H1 (cell line): ENCODE measurements at regions not wholly inside any gene's neighbourhood (a gene's known extent, or its start where the extent isn't known, plus 50 kb on each side); places are given as distances from the start of the nearest gene placed in this dataset.

Experiments
- CTCF ChIA-PET: fragments of 300-600 bp; sonication (Branson Sonifier 250); formaldehyde crosslinking; loops from one replicate; lab custom pipeline; 2021; ENCODE audit not compliant: partially characterized antibody; lab: Charles Lee
- POLR2A ChIA-PET: fragments of 300-600 bp; sonication (Branson Sonifier 250); formaldehyde crosslinking; loops from one replicate; lab custom pipeline; 2021; ENCODE audit warnings: inconsistent platforms; ENCODE audit not compliant: partially characterized antibody; lab: Charles Lee
- DNase-seq, 2 experiments: peaks; one replicate each; pipeline versions ENCODE4 v3.0.0 to v3.0.0-alpha.2; 2010 to 2022; ENCODE audit warnings: low spot score in 2 of 2, low read depth in 1 of 2, mixed read lengths in 1 of 2
- FAIRE-seq: peaks from 2 replicates; lab custom pipeline; 2011; peaks lifted over from hg19 to GRCh38; lab: Jason Lieb, UNC
- H2AFZ ChIP-seq: 2 replicates; pipeline ENCODE4 v1.8.1; 2012; ENCODE audit warnings: low read length, inconsistent platforms
- H2AK5ac ChIP-seq: 2 replicates; pipeline ENCODE4 v1.6.1; 2013; ENCODE audit warnings: low read depth, low read length
- H2BK120ac ChIP-seq: replicated peaks from 2 replicates; pipeline ENCODE3; 2013; ENCODE audit warnings: low read depth, low read length, inconsistent platforms
- H2BK12ac ChIP-seq: 2 replicates; pipeline ENCODE4 v1.6.1; 2013; ENCODE audit warnings: low read depth, low read length
- H2BK15ac ChIP-seq: 2 replicates; pipeline ENCODE4 v1.6.1; 2013; ENCODE audit warnings: low read length
- H2BK20ac ChIP-seq: 2 replicates; pipeline ENCODE4 v1.6.1; 2013; ENCODE audit warnings: low read length
- H2BK5ac ChIP-seq: 2 replicates; pipeline ENCODE4 v1.6.1; 2013; ENCODE audit warnings: low read depth, low read length
- H3K14ac ChIP-seq: 2 replicates; pipeline ENCODE4 v1.6.1; 2013; ENCODE audit warnings: inconsistent platforms; ENCODE audit not compliant: insufficient read length
- H3K18ac ChIP-seq: 2 replicates; pipeline ENCODE4 v1.6.1; 2013; ENCODE audit warnings: low read length; ENCODE audit errors: extremely low read depth
- H3K23ac ChIP-seq: 2 replicates; pipeline ENCODE4 v1.6.1; 2013; ENCODE audit warnings: inconsistent platforms; ENCODE audit not compliant: insufficient read length
- H3K23me2 ChIP-seq: 2 replicates; pipeline ENCODE4 v1.6.1; 2013; ENCODE audit warnings: low read depth, low read length
- H3K27ac ChIP-seq: 2 replicates; pipeline ENCODE4 v1.6.1; 2011; ENCODE audit warnings: low read depth, low read length, inconsistent platforms
- H3K27me3 ChIP-seq, 4 experiments: replicated peaks in 1 of 4; 1 replicate in 1 of 4; 2 replicates in 3 of 4; pipeline versions ENCODE4 v1.6.1 to v1.8.1; 2011 to 2013; ENCODE audit warnings: low read length in 3 of 4, mild to moderate bottlenecking in 3 of 4, inconsistent platforms in 2 of 4, mixed read lengths in 2 of 4, moderate library complexity in 1 of 4; ENCODE audit not compliant: control insufficient read depth in 3 of 4, insufficient read depth in 3 of 4; ENCODE audit errors: extremely low read depth in 1 of 4
- H3K36me3 ChIP-seq, 4 experiments: 2 replicates each; pipeline versions ENCODE4 v1.6.1 to v1.8.1; 2011 to 2013; ENCODE audit warnings: mild to moderate bottlenecking in 4 of 4, low read length in 3 of 4, moderate library complexity in 2 of 4, control low read depth in 1 of 4, inconsistent platforms in 1 of 4; ENCODE audit not compliant: insufficient read depth in 4 of 4, control insufficient read depth in 2 of 4
- H3K4ac ChIP-seq: replicated peaks from 2 replicates; pipeline ENCODE3; 2013; ENCODE audit warnings: low read length, low read depth, mixed read lengths, inconsistent platforms; ENCODE audit not compliant: insufficient read length
- H3K4me1 ChIP-seq, 4 experiments: replicated peaks in 1 of 4; 1 replicate in 1 of 4; 2 replicates in 3 of 4; pipeline versions ENCODE4 v1.6.1 to v1.8.1; 2011 to 2013; ENCODE audit warnings: low read length in 3 of 4, inconsistent platforms in 2 of 4, mixed read lengths in 1 of 4; ENCODE audit not compliant: insufficient read depth in 4 of 4, control insufficient read depth in 3 of 4
- H3K4me2 ChIP-seq, 2 experiments: 2 replicates each; pipeline versions ENCODE4 v1.6.1 to v1.8.1; 2011 to 2013; ENCODE audit warnings: low read depth in 2 of 2, low read length in 2 of 2, control low read depth in 1 of 2, inconsistent platforms in 1 of 2, mild to moderate bottlenecking in 1 of 2; ENCODE audit not compliant: insufficient read depth in 1 of 2
- H3K4me3 ChIP-seq, 4 experiments: fragments of 200-600, 300-600 bp in 1 of 4; sonication (generic), shearing (Covaris generic), sonication (Bioruptor Twin) in 1 of 4; 2 replicates each; pipeline versions ENCODE4 v1.5.1 to v1.8.1; 2011 to 2016; ENCODE audit warnings: low read length in 4 of 4, low read depth in 3 of 4, control low read depth in 2 of 4, inconsistent platforms in 2 of 4, mild to moderate bottlenecking in 2 of 4, mixed read lengths in 1 of 4, moderate library complexity in 1 of 4; ENCODE audit not compliant: insufficient read depth in 2 of 4; ENCODE audit errors: extremely low read depth in 1 of 4
- H3K56ac ChIP-seq: replicated peaks from 2 replicates; pipeline ENCODE3; 2013; ENCODE audit warnings: low read depth, mild to moderate bottlenecking, mixed read lengths, low read length, inconsistent platforms; ENCODE audit not compliant: insufficient read length
- H3K79me1 ChIP-seq: 2 replicates; pipeline ENCODE4 v1.6.1; 2013; ENCODE audit warnings: low read depth, low read length, control low read depth
- H3K79me2 ChIP-seq, 2 experiments: 2 replicates each; pipeline versions ENCODE4 v1.6.1 to v1.8.1; 2012 to 2013; ENCODE audit warnings: low read length in 2 of 2, mild to moderate bottlenecking in 2 of 2, inconsistent platforms in 1 of 2; ENCODE audit not compliant: insufficient read depth in 2 of 2, control insufficient read depth in 1 of 2
- H3K9ac ChIP-seq, 4 experiments: replicated peaks in 1 of 4; 1 replicate in 1 of 4; 2 replicates in 3 of 4; pipeline versions ENCODE4 v1.6.1 to v1.8.1; 2011 to 2013; ENCODE audit warnings: low read depth in 3 of 4, low read length in 3 of 4, control low read depth in 2 of 4, mild to moderate bottlenecking in 2 of 4, moderate library complexity in 2 of 4, inconsistent platforms in 1 of 4; ENCODE audit errors: extremely low read depth in 1 of 4
- H3K9me3 ChIP-seq, 2 experiments: 2 replicates each; pipeline versions ENCODE4 v1.6.1 to v1.8.1; 2012 to 2013; ENCODE audit warnings: mild to moderate bottlenecking in 2 of 2, moderate library complexity in 2 of 2, control low read depth in 1 of 2, inconsistent platforms in 1 of 2, low read depth in 1 of 2, low read length in 1 of 2, mixed read lengths in 1 of 2; ENCODE audit not compliant: insufficient read depth in 2 of 2
- H4K20me1 ChIP-seq, 2 experiments: replicated peaks in 1 of 2; 2 replicates each; pipeline versions ENCODE3 to v1.8.1; 2011 to 2013; ENCODE audit warnings: inconsistent platforms in 2 of 2, low read length in 2 of 2, mild to moderate bottlenecking in 1 of 2; ENCODE audit not compliant: insufficient read depth in 2 of 2, control insufficient read depth in 1 of 2
- H4K5ac ChIP-seq: 2 replicates; pipeline ENCODE4 v1.6.1; 2013; ENCODE audit warnings: low read length, low read depth, mixed read lengths, inconsistent platforms; ENCODE audit not compliant: insufficient read length
- H4K8ac ChIP-seq: 2 replicates; pipeline ENCODE4 v1.8.0; 2013; ENCODE audit warnings: mild to moderate bottlenecking, moderate library complexity, low read length, inconsistent platforms; ENCODE audit not compliant: insufficient read depth; ENCODE audit errors: extremely low read depth
- H4K91ac ChIP-seq: replicated peaks from 2 replicates; pipeline ENCODE3; 2013; ENCODE audit warnings: low read length, mixed read lengths, inconsistent platforms; ENCODE audit not compliant: insufficient read length
- CEBPB ChIP-seq: IDR thresholded peaks from 2 replicates; pipeline ENCODE4 v1.6.1; 2012; ENCODE audit warnings: low read depth, low read length
- CHD2 ChIP-seq: IDR thresholded peaks from 2 replicates; pipeline ENCODE4 v1.6.1; 2012; ENCODE audit warnings: low read length, improper control_type of control experiment
- HDAC6 ChIP-seq: IDR thresholded peaks from one replicate; pipeline ENCODE4 v1.7.1; 2012; ENCODE audit warnings: low read depth, mild to moderate bottlenecking, inconsistent platforms, low read length, moderate library complexity
- WGBS, 2 experiments: shearing (Covaris generic) in 1 of 2; methylation state at CpG; one replicate each; pipeline versions ENCODE4 v1.1.6 to v1.1.7; 2013 to 2015; ENCODE audit warnings: low lambda C conversion rate in 2 of 2, mixed read lengths in 2 of 2, inconsistent platforms in 1 of 2, low coverage in 1 of 2, missing lambda C conversion rate in 1 of 2; ENCODE audit not compliant: insufficient replicate concordance in 2 of 2, insufficient coverage in 1 of 2, insufficient read length in 1 of 2; ENCODE audit errors: extremely low coverage in 1 of 2, missing lambda C conversion rate in 1 of 2; 5-methylcytosine and 5-hydroxymethylcytosine counted together
- TF ChIP-seq, protein P1 (sequence below): IDR thresholded peaks from 2 replicates; pipeline ENCODE4 v1.6.1; 2012; ENCODE audit warnings: low read length, inconsistent platforms

DNA sequence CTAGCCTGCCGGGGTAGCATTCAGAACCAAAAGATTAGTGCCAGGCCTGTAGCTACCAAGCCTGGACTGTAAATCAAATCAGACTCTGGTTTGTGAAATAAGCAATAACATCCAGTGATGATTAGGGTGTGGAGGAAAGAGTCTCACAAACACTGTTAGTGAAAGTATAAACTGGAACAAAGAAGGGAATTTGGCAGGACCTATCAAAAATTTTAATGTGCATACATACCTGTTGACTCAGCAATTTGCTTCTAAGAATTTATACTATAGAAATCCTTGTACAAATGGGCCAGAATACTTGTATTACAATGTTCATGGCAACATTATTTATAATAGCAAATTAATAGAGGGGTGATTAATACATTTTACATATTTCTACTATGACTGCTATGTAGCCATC, 109.8 kb upstream of the WARS2 start:
- Histone ChIP-seq H3K79me2 (no peaks in the 10 kb centered on the region), H3K4me3 (no peak overlapping the region), H3K4me2 (no peak overlapping the region), H2BK120ac (no peak overlapping the region), H3K23me2 (no peaks in the 10 kb centered on the region), H3K79me1 (no peaks in the 10 kb centered on the region), H2BK12ac (no peak overlapping the region), H3K9me3 (no peaks in the 10 kb centered on the region), H2BK15ac (no peak overlapping the region), H3K27me3 (no peaks in the 10 kb centered on the region), H2AK5ac (no peak overlapping the region), H3K18ac (no peak overlapping the region), H3K36me3 (no peaks in the 10 kb centered on the region), H4K20me1 (no peaks in the 10 kb centered on the region), H3K9ac (no peak overlapping the region), H3K23ac (no peak overlapping the region), H3K56ac (no peak overlapping the region), H3K14ac (no peak overlapping the region), H3K4ac (no peak overlapping the region), H2AFZ (no peak overlapping the region), H3K27ac (no peak overlapping the region), H4K91ac (no peak overlapping the region), H3K4me1 (no peaks in the 10 kb centered on the region), H4K8ac (no peak overlapping the region), H2BK20ac (no peak overlapping the region), H2BK5ac (no peak overlapping the region), H4K5ac (no peak overlapping the region)
- WGBS, 2 experiments = 100% methylated on average over 1 of the region's 1 CpG; no CpG with 5 or more reads in 1 of the 2 experiments
- DNase-seq (no peak), FAIRE-seq (no peak)
- ChIA-PET CTCF (no interaction called here), POLR2A (no interaction called here)
- no peak for TF ChIP-seq HDAC6
- no peak for TF ChIP-seq CHD2
- TF ChIP-seq CEBPB = no peak
- TF ChIP-seq, protein P1, sequence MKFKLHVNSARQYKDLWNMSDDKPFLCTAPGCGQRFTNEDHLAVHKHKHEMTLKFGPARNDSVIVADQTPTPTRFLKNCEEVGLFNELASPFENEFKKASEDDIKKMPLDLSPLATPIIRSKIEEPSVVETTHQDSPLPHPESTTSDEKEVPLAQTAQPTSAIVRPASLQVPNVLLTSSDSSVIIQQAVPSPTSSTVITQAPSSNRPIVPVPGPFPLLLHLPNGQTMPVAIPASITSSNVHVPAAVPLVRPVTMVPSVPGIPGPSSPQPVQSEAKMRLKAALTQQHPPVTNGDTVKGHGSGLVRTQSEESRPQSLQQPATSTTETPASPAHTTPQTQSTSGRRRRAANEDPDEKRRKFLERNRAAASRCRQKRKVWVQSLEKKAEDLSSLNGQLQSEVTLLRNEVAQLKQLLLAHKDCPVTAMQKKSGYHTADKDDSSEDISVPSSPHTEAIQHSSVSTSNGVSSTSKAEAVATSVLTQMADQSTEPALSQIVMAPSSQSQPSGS = no peak
